ENCODE measurements at regions not wholly inside any gene's neighbourhood (a gene's known extent, or its start where the extent isn't known, plus 50 kb on each side); places are given as distances from the start of the nearest gene placed in this dataset.

DNA sequence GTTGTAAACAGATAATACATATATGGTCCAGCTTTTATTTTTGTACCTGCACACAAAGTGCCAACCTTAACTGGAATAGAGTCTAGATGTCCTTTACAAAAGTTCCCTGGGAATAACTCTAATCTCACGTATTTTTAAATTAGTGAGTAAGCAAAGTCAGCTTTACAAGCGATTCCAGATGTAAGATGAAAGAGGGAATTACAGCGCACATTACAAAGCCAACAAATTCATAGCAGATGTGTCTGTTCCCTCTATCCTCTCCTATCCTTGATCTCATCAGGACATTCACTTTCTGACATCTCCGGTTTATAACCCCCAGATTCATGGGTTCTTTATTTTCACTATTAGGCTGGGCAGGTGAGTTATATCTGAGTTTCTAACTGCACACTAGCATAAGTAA lies 406.8 kb upstream of the ZNF385D start:
- TF ChIP-seq, protein P1, sequence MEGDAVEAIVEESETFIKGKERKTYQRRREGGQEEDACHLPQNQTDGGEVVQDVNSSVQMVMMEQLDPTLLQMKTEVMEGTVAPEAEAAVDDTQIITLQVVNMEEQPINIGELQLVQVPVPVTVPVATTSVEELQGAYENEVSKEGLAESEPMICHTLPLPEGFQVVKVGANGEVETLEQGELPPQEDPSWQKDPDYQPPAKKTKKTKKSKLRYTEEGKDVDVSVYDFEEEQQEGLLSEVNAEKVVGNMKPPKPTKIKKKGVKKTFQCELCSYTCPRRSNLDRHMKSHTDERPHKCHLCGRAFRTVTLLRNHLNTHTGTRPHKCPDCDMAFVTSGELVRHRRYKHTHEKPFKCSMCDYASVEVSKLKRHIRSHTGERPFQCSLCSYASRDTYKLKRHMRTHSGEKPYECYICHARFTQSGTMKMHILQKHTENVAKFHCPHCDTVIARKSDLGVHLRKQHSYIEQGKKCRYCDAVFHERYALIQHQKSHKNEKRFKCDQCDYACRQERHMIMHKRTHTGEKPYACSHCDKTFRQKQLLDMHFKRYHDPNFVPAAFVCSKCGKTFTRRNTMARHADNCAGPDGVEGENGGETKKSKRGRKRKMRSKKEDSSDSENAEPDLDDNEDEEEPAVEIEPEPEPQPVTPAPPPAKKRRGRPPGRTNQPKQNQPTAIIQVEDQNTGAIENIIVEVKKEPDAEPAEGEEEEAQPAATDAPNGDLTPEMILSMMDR (IDR thresholded peaks at IDR 0.05; ENCODE audit: extremely low read depth in 1 of 2, insufficient read depth in 1 of 2, low read depth in 1 of 2, low read length in 2 of 2) = no peak
- no peak for TF ChIP-seq POLR2A (IDR thresholded peaks at IDR 0.05; ENCODE audit: low read depth, low read length)
- no peak for TF ChIP-seq POLR2AphosphoS5 (IDR thresholded peaks at IDR 0.05; ENCODE audit: insufficient read depth, low read depth, low read length)

All from endothelial cell of umbilical vein (primary cell).